Epithelial cell of esophagus (primary cell): ENCODE measurements at regions not wholly inside any gene's neighbourhood (a gene's known extent, or its start where the extent isn't known, plus 50 kb on each side); places are given as distances from the start of the nearest gene placed in this dataset.
"Not testable (repeated sequence)": the region's sequence is repeated elsewhere in the genome, so short reads cannot be mapped to it uniquely, and the experiment has no call there.

ENCODE experiments used
- DNase-seq: peaks from one replicate; pipeline ENCODE4 v3.0.0; 2010; ENCODE audit warnings: low read depth
- H3K4me3 ChIP-seq: 2 replicates; pipeline ENCODE4 v1.5.1; 2011; ENCODE audit warnings: mild to moderate bottlenecking, low read length, control low read depth
- CTCF ChIP-seq: IDR thresholded peaks from 2 replicates; pipeline ENCODE4 v1.5.1; 2011; ENCODE audit warnings: low read depth, mild to moderate bottlenecking, low read length, control low read depth, inconsistent platforms; ENCODE audit not compliant: insufficient read depth; ENCODE audit errors: missing control alignments

DNA sequence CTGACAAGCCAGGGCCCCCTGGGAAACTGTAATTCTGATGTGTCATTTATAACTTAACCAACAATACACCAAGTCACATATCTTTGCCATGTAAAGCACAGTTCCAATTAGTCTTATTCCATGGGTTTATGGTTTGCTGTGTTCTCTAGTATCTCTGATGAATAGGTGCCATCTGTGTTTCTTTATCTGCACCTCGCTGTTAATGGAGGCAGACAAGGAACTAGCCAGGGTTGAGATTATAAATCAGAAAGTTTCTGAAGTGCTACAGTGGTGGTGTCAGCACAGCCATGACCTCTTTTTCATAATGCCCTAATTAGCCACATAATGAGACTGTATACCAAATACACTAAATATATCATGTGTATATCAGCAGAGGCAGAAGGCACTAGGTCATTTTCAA is 866.4 kb downstream of the PLOD2 start:
- no peak for TF ChIP-seq CTCF
- no peak overlapping the region for H3K4me3 ChIP-seq
- no peak for DNase-seq

DNA sequence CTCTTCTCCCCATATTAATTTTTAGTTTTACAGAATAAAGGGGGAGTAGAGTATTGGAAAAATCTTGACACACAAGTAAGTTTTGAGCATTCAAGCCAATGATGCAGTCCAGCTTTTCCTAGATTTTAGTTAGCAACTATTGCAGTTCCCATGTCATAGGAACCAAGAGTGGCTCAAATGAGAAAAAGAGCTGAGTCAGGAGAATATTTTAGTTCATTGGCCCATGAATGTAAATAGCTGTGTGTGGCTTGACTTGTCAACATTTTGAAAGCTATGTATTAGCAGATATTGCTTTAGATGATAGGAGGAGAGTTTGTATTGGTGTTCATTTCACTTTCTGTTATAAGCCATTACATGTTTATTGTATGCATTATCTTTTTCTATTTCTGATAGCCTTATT is 853.7 kb downstream of the PLOD2 start:
- no peak overlapping the region for H3K4me3 ChIP-seq
- no peak for DNase-seq
- TF ChIP-seq CTCF: no peak

DNA sequence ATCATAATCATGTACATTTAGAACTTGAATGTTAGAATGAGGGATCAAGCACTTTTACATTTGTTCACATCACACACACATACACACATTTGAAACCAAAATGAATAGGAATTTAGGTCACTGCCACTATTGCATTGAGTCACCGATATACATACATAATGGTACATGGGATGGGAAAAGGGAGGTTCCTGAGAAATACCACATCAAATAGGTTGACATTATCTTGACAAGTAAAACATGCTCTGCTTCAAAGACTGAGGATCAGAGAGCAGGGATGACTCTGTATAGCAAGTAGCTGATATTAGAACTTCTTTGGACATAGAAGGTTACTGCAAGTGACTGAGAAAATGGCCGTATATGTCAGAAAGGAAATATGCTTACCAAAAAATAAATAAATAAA is 847.2 kb downstream of the PLOD2 start:
- no peak for DNase-seq
- no peak overlapping the region for H3K4me3 ChIP-seq
- TF ChIP-seq CTCF: no peak

- DNase-seq: peak; percentile 38
- not testable (repeated sequence) for H3K4me3 ChIP-seq
These were observed 844.7 kb downstream of the PLOD2 start for GRCh38 chr3:145316253-145316652.

DNA sequence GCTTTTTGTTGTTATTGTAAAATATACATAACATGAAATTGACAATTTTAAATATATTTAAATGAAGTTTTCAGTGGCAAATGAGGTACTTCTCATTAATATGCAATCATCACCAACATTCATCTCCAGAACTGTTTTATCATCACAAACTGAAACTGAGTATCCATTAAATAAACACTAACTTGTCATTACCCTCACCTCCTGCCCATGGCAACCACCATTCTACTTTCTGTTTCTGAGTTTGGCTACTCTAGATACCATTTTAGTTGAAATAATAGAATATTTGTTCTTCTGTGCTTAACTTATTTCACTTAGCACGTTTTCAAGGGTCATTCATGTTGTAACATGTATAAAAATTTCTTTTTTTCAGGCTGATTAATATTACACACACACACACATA is 834.3 kb downstream of the PLOD2 start:
- no peak overlapping the region for H3K4me3 ChIP-seq
- no peak for TF ChIP-seq CTCF
- no peak for DNase-seq

DNA sequence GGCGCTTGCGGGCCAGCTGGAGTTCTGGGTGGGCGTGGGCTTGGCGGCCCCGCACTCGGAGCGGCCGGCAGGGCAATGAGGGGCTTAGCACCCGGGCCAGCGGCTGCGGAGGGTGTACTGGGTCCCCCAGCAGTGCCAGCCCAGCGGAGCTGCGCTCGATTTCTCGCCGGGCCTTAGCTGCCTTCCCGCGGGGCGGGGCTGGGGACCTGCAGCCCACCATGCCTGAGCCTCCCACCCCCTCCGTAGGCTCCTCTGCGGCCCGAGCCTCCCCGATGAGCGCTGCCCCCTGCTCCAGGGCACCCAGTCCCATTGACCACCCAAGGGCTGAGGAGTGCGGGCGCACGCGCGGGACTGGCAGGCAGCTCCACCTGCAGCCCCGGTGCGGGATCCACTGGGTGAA is 827.6 kb downstream of the PLOD2 start:
- H3K4me3 ChIP-seq, DNase-seq: not testable (repeated sequence)

DNA sequence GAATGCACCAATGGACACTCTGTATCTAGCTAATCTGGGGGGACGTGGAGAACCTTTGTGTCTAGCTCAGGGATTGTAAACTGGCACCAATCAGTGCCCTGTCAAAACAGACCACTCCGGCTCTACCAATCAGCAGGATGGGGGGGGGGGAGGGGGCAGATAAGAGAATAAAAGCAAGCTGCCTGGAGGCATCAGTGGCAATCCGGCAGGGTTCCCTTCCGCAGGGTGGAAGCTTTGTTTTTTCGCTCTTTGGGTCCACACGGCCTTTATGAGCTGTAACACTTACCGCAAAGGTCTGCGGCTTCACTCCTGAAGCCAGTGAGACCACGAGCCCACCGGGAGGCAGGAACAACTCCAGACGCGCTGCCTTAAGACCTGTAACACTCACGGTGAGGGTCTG is 827.1 kb downstream of the PLOD2 start:
- TF ChIP-seq CTCF: no peak
- H3K4me3 ChIP-seq: no peak overlapping the region
- DNase-seq: no peak

DNA sequence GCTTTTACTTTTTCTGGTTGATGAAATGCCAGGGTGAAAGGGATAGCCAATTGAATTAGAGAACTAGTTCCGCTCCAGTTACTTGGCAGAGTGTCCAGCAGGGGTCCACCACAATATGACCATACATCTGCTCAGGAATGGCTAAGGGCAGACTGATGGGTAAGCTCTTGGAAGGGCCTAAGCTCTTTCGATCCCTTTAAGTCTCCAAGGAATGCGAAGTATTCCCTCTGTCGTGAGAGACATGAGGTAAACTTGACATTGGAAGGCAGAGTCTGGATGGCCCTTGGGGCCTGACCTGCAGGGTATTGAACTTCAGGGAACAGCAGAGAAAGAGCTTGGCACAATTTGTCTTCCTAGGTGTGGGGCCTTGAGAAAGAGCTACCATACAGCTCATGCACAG is 805.8 kb downstream of the PLOD2 start:
- no peak for TF ChIP-seq CTCF
- no peak overlapping the region for H3K4me3 ChIP-seq
- no peak for DNase-seq

GRCh38 chr3:145357453-145357852 is 803.5 kb downstream of the PLOD2 start:
- no peak for TF ChIP-seq CTCF
- no peak for DNase-seq
- no peak overlapping the region for H3K4me3 ChIP-seq
